ENCODE measurements at regions not wholly inside any gene's neighbourhood (a gene's known extent, or its start where the extent isn't known, plus 50 kb on each side); places are given as distances from the start of the nearest gene placed in this dataset.

- TF ChIP-seq JUND (IDR thresholded peaks at IDR 0.05) (no peak), POLR2AphosphoS5 (IDR thresholded peaks at IDR 0.05; ENCODE audit: low read depth, low read length) (no peak), TCF7L2 (IDR thresholded peaks at IDR 0.05; ENCODE audit: borderline replicate concordance, extremely low read depth, insufficient read depth, insufficient read length) (no peak), POLR2A (IDR thresholded peaks at IDR 0.05; ENCODE audit: borderline replicate concordance, extremely low read depth, insufficient read depth, insufficient read length) (no peak), ATF3 (IDR thresholded peaks at IDR 0.05) (no peak), RAD21 (IDR thresholded peaks at IDR 0.05; ENCODE audit: low read depth) (no peak), ZNF274 (IDR thresholded peaks at IDR 0.05; ENCODE audit: low read depth, low read length) (no peak), EZH2 (IDR thresholded peaks at IDR 0.05) (no peak), EZH2phosphoT487 (IDR thresholded peaks at IDR 0.05; ENCODE audit: borderline replicate concordance) (no peak), SP1 (IDR thresholded peaks at IDR 0.05; ENCODE audit: low read depth) (no peak), YY1 (IDR thresholded peaks at IDR 0.05; ENCODE audit: extremely low read depth, insufficient replicate concordance, low read depth, low read length) (no peak)
- TF ChIP-seq, protein P1, sequence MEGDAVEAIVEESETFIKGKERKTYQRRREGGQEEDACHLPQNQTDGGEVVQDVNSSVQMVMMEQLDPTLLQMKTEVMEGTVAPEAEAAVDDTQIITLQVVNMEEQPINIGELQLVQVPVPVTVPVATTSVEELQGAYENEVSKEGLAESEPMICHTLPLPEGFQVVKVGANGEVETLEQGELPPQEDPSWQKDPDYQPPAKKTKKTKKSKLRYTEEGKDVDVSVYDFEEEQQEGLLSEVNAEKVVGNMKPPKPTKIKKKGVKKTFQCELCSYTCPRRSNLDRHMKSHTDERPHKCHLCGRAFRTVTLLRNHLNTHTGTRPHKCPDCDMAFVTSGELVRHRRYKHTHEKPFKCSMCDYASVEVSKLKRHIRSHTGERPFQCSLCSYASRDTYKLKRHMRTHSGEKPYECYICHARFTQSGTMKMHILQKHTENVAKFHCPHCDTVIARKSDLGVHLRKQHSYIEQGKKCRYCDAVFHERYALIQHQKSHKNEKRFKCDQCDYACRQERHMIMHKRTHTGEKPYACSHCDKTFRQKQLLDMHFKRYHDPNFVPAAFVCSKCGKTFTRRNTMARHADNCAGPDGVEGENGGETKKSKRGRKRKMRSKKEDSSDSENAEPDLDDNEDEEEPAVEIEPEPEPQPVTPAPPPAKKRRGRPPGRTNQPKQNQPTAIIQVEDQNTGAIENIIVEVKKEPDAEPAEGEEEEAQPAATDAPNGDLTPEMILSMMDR (IDR thresholded peaks at IDR 0.05 in 2 of 3, conservative IDR thresholded peaks at IDR 0.05 in 1 of 3; ENCODE audit: borderline replicate concordance in 1 of 3, insufficient read depth in 1 of 3, low read depth in 2 of 3, low read length in 2 of 3), result no peak
Measured at GRCh38 chr10:107589081-107589480, 424.6 kb upstream of the SORCS1 start.

Measured in HCT116 (cell line).